ENCODE measurements at regions not wholly inside any gene's neighbourhood (a gene's known extent, or its start where the extent isn't known, plus 50 kb on each side); places are given as distances from the start of the nearest gene placed in this dataset.

DNA sequence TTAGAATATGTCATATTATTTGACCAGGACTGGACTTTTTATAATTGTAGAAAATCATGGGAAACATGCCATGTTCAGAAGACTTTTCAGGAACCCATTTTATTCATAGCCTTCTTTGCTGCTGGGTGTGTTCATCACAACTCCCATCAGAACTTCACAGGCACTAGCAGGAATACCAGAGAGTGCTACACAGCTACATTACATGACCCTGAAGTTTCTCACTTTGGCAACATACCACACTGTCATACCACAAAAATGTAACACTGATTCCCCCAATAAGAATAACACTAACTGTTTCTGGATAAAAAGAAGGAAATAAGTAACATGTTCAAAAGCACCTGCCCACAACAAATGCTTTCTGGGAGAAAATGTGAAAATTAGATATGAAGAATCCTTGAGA is 405.4 kb downstream of the CDH2 start:
- Histone ChIP-seq H4K91ac (ENCODE audit: insufficient read length, low read depth, low read length) (no peak overlapping the region), H3K9me3 (ENCODE audit: control insufficient read depth, low read depth, low read length) (no peaks in the 10 kb centered on the region), H2BK120ac (ENCODE audit: low read depth, low read length, poor library complexity, severe bottlenecking) (no peak overlapping the region), H3K23me2 (ENCODE audit: insufficient read length, low read depth, low read length, poor library complexity, severe bottlenecking) (no peaks in the 10 kb centered on the region), H2BK5ac (ENCODE audit: insufficient read length, low read length) (no peak overlapping the region), H2BK20ac (ENCODE audit: low read depth, low read length, poor library complexity, severe bottlenecking) (no peak overlapping the region), H3K79me2 (ENCODE audit: insufficient read depth, low read length) (no peaks in the 10 kb centered on the region), H3K18ac (ENCODE audit: insufficient read length, low read depth, low read length) (no peak overlapping the region), H4K8ac (replicated peaks; ENCODE audit: insufficient read length, low read depth, low read length) (no peak overlapping the region), H3K4ac (ENCODE audit: low read depth, low read length) (no peak overlapping the region), H3K27me3 (ENCODE audit: insufficient read depth, low read length) (no peaks in the 10 kb centered on the region), H3K56ac (ENCODE audit: insufficient read length, low read depth, low read length) (no peak overlapping the region), H3K9ac (ENCODE audit: extremely low read depth, insufficient read length, low read length) (no peak overlapping the region), H3K23ac (ENCODE audit: insufficient read length, low read depth, low read length) (no peak overlapping the region), H3K4me1 (ENCODE audit: insufficient read depth, low read length) (no peaks in the 10 kb centered on the region; the same call in 1 of the 2 replicates), H2BK12ac (ENCODE audit: insufficient read length, low read depth, low read length) (no peak overlapping the region), H3K79me1 (ENCODE audit: insufficient read depth, low read depth, low read length, poor library complexity, severe bottlenecking) (no peaks in the 10 kb centered on the region), H2BK15ac (ENCODE audit: low read depth, low read length) (no peak overlapping the region), H4K5ac (ENCODE audit: insufficient read length, low read depth, low read length) (no peak overlapping the region), H2AK5ac (ENCODE audit: insufficient read length, low read length) (no peak overlapping the region), H3K27ac (ENCODE audit: insufficient read length, low read depth, low read length) (no peak overlapping the region), H3T11ph (ENCODE audit: low read length) (no peak overlapping the region), H2AFZ (ENCODE audit: low read length) (no peak overlapping the region), H3K14ac (ENCODE audit: insufficient read depth, low read length) (no peak overlapping the region), H3K4me2 (ENCODE audit: insufficient read depth, insufficient read length, low read length) (no peak overlapping the region), H4K20me1 (ENCODE audit: control insufficient read depth, insufficient read depth, insufficient read length) (no peaks in the 10 kb centered on the region)
- H3K9me3 Mint-ChIP-seq: no peaks in the 10 kb centered on the region
- peaks cover 7% of the 10 kb centered on the region; the same call in 1 of the 2 replicates for H3K27me3 Mint-ChIP-seq (ENCODE audit: low read depth)
- peaks cover 5 to 8% of the 10 kb centered on the region in 2 experiments; a peak in 3 of 4 replicates for H3K4me1 Mint-ChIP-seq
- no peak overlapping the region for H3K27ac Mint-ChIP-seq
- TF ChIP-seq, protein P1, sequence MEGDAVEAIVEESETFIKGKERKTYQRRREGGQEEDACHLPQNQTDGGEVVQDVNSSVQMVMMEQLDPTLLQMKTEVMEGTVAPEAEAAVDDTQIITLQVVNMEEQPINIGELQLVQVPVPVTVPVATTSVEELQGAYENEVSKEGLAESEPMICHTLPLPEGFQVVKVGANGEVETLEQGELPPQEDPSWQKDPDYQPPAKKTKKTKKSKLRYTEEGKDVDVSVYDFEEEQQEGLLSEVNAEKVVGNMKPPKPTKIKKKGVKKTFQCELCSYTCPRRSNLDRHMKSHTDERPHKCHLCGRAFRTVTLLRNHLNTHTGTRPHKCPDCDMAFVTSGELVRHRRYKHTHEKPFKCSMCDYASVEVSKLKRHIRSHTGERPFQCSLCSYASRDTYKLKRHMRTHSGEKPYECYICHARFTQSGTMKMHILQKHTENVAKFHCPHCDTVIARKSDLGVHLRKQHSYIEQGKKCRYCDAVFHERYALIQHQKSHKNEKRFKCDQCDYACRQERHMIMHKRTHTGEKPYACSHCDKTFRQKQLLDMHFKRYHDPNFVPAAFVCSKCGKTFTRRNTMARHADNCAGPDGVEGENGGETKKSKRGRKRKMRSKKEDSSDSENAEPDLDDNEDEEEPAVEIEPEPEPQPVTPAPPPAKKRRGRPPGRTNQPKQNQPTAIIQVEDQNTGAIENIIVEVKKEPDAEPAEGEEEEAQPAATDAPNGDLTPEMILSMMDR (conservative IDR thresholded peaks at IDR 0.05): no peak
- DNase-seq: no peak
- H3K36me3 Mint-ChIP-seq (ENCODE audit: insufficient read depth in 1 of 3, low read depth in 3 of 3): no peaks in the 10 kb centered on the region
- H3K4me3 Mint-ChIP-seq: no peak overlapping the region
